Tibial nerve (tissue), 4 donors: ENCODE measurements at regions not wholly inside any gene's neighbourhood (a gene's known extent, or its start where the extent isn't known, plus 50 kb on each side); places are given as distances from the start of the nearest gene placed in this dataset.

Experiments
- CTCF ChIP-seq, 5 experiments: fragments of 200-600 bp in 3 of 5; fragments of 450-650 bp in 2 of 5; sonication (generic) in 3 of 5; IDR thresholded peaks; one replicate each; pipeline ENCODE4 v1.5.1; 2016 to 2019; ENCODE audit warnings: antibody characterized with exemption in 5 of 5, mild to moderate bottlenecking in 3 of 5, moderate library complexity in 2 of 5
- EP300 ChIP-seq, 2 donors: sonication (generic); formaldehyde crosslinking; IDR thresholded peaks; one replicate each; pipeline ENCODE4 v1.6.1; 2017; ENCODE audit warnings: antibody characterized with exemption in 2 of 2, mild to moderate bottlenecking in 1 of 2
- POLR2A ChIP-seq, 2 donors: fragments of 450-650 bp; IDR thresholded peaks; one replicate each; pipeline ENCODE4 v1.6.1; 2017; ENCODE audit warnings: antibody characterized with exemption in 2 of 2, mild to moderate bottlenecking in 2 of 2, moderate library complexity in 2 of 2

- TF ChIP-seq CTCF (IDR thresholded peaks at IDR 0.05) (no peak), POLR2A (IDR thresholded peaks at IDR 0.05) (no peak), EP300 (IDR thresholded peaks at IDR 0.05) (no peak)
Observed at GRCh38 chr21:25024639-25025038, 582.6 kb downstream of the MRPL39 start.
